ENCODE measurements at regions not wholly inside any gene's neighbourhood (a gene's known extent, or its start where the extent isn't known, plus 50 kb on each side); places are given as distances from the start of the nearest gene placed in this dataset.

DNA sequence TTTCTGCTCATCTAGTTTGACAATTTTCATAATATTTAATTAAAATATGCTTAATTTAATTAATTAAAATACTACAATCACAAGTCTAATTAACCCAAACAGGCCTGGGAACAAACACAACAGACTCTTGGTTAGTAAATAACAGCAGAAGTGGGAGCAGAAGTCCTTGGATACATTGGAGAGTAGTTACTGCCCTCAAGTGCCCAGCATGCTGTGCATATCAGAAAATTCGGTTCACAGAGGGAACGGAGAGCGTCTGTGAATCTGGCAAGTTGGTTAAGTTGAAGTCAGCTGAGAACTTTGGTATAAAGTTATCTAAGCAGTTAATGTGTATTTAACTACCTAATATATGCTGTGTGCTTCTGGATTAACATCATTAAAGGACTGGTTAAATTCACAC, 87.0 kb upstream of the ATG10 start:
- no TSS peak for BruUV-seq (replicated peaks)
- no peak overlapping the region for H3K4me2 ChIP-seq
- no peaks in the 10 kb centered on the region for H3K9me2 ChIP-seq (ENCODE audit: insufficient read depth)
- no peak overlapping the region for H3K4me3 ChIP-seq
- H3K79me2 ChIP-seq (ENCODE audit: low read depth) = no peaks in the 10 kb centered on the region
- H4K20me1 ChIP-seq (ENCODE audit: insufficient read depth) = no peaks in the 10 kb centered on the region
- no peaks in the 10 kb centered on the region for H3K27me3 ChIP-seq (ENCODE audit: insufficient read depth, low read depth)
- H3F3A ChIP-seq (ENCODE audit: insufficient read depth, low read depth) = no peaks in the 10 kb centered on the region
- no peaks in the 10 kb centered on the region for H3K9me3 ChIP-seq (ENCODE audit: insufficient read depth, low read depth)
- H3K27ac ChIP-seq = no peak overlapping the region
- DNase-seq = no peak
- intact Hi-C loops (cut with micrococcal nuclease; ENCODE audit: unreplicated experiment) = no loop called here
- no peak overlapping the region for H2AFZ ChIP-seq
- no peaks in the 10 kb centered on the region for H3K4me1 ChIP-seq (replicated peaks; ENCODE audit: insufficient read depth)
- CTCF ChIA-PET = no interaction called here
- POLR2A ChIA-PET (ENCODE audit: unreplicated experiment) = no interaction called here
- TF ChIP-seq EZH2 (IDR thresholded peaks at IDR 0.05; ENCODE audit: low read depth) (no peak), CTCF (conservative IDR thresholded peaks at IDR 0.05) (no peak)
- H3K36me3 ChIP-seq (ENCODE audit: low read depth) = no peaks in the 10 kb centered on the region

DNA sequence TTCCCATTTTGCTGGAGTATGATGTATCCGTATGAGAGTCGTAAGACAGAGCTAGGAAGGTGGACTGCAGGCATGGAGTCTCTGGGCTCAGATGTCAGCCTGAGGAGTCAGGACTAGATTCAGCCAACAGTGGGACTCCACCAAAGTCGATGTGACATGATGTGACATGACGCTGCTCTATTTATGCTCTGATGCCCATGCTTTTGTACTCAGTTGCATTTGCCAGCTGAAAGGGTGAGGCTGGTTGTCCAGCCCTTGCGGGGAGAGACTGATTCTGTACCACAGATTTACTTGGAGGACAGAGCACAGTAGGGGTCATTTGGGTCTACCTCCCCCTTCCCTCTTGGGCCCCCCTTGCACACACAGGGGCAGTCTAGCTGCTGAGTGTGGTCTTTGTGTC, 88.5 kb upstream of the ATG10 start:
- no peaks in the 10 kb centered on the region for H3K9me3 ChIP-seq (ENCODE audit: insufficient read depth, low read depth)
- no peak for DNase-seq
- no peaks in the 10 kb centered on the region for H3F3A ChIP-seq (ENCODE audit: insufficient read depth, low read depth)
- ChIA-PET CTCF (no interaction called here), POLR2A (ENCODE audit: unreplicated experiment) (no interaction called here)
- no peak overlapping the region for H2AFZ ChIP-seq
- TF ChIP-seq CTCF (conservative IDR thresholded peaks at IDR 0.05) = no peak
- TF ChIP-seq EZH2 (IDR thresholded peaks at IDR 0.05; ENCODE audit: low read depth) = no peak
- no peaks in the 10 kb centered on the region for H3K9me2 ChIP-seq (ENCODE audit: insufficient read depth)
- H3K36me3 ChIP-seq (ENCODE audit: low read depth) = no peaks in the 10 kb centered on the region
- no peaks in the 10 kb centered on the region for H3K4me1 ChIP-seq (replicated peaks; ENCODE audit: insufficient read depth)
- no peak overlapping the region for H3K4me2 ChIP-seq
- no peak overlapping the region for H3K27ac ChIP-seq
- BruUV-seq (replicated peaks) = no TSS peak
- intact Hi-C loops (cut with micrococcal nuclease; ENCODE audit: unreplicated experiment) = no loop called here
- H3K4me3 ChIP-seq = no peak overlapping the region
- H3K79me2 ChIP-seq (ENCODE audit: low read depth) = no peaks in the 10 kb centered on the region
- no peaks in the 10 kb centered on the region for H4K20me1 ChIP-seq (ENCODE audit: insufficient read depth)
- no peaks in the 10 kb centered on the region for H3K27me3 ChIP-seq (ENCODE audit: insufficient read depth, low read depth)

GRCh38 chr5:81881595-81881994, 90.2 kb upstream of the ATG10 start:
- ChIA-PET CTCF (no interaction called here), POLR2A (ENCODE audit: unreplicated experiment) (no interaction called here)
- Histone ChIP-seq H3K4me1 (replicated peaks; ENCODE audit: insufficient read depth) (no peaks in the 10 kb centered on the region), H3F3A (ENCODE audit: insufficient read depth, low read depth) (no peaks in the 10 kb centered on the region), H3K27me3 (ENCODE audit: insufficient read depth, low read depth) (no peaks in the 10 kb centered on the region), H3K27ac (no peak overlapping the region), H3K79me2 (ENCODE audit: low read depth) (no peaks in the 10 kb centered on the region), H3K9me3 (ENCODE audit: insufficient read depth, low read depth) (no peaks in the 10 kb centered on the region), H2AFZ (no peak overlapping the region), H3K9me2 (ENCODE audit: insufficient read depth) (no peaks in the 10 kb centered on the region), H3K4me3 (no peak overlapping the region), H3K36me3 (ENCODE audit: low read depth) (no peaks in the 10 kb centered on the region), H3K4me2 (no peak overlapping the region), H4K20me1 (ENCODE audit: insufficient read depth) (no peaks in the 10 kb centered on the region)
- intact Hi-C loops (cut with micrococcal nuclease; ENCODE audit: unreplicated experiment) = no loop called here
- no TSS peak for BruUV-seq (replicated peaks)
- DNase-seq = no peak
- TF ChIP-seq CTCF (conservative IDR thresholded peaks at IDR 0.05) = no peak
- no peak for TF ChIP-seq EZH2 (IDR thresholded peaks at IDR 0.05; ENCODE audit: low read depth)

Measured in PC-9 (cell line).